GM21576 (cell line): ENCODE measurements at regions not wholly inside any gene's neighbourhood (a gene's known extent, or its start where the extent isn't known, plus 50 kb on each side); places are given as distances from the start of the nearest gene placed in this dataset.

Source experiments
- ATAC-seq: cut with Tn5 transposase; IDR thresholded peaks from one replicate; pipeline ENCODE4 v1.9.1; 2021; ENCODE audit warnings: mild to moderate bottlenecking, moderate library complexity; ENCODE audit not compliant: unreplicated experiment

- no peak for ATAC-seq
Measured at GRCh38 chr12:91432089-91432488, 249.5 kb upstream of the DCN start.

- no peak for ATAC-seq
Measured at GRCh38 chr12:91424506-91424905, 241.9 kb upstream of the DCN start.

- ATAC-seq = no peak
Measured at GRCh38 chr12:91423693-91424050, 241.1 kb upstream of the DCN start.

GRCh38 chr12:91422811-91423692, 240.4 kb upstream of the DCN start:
- ATAC-seq = no peak

- no peak for ATAC-seq
Measured at GRCh38 chr12:91422127-91422526, 239.5 kb upstream of the DCN start.

GRCh38 chr12:91419809-91420208, 237.2 kb upstream of the DCN start:
- ATAC-seq = no peak

- no peak for ATAC-seq
Measured at GRCh38 chr12:91418221-91419090, 235.8 kb upstream of the DCN start.

GRCh38 chr12:91417650-91418049, 235.0 kb upstream of the DCN start:
- ATAC-seq = no peak

GRCh38 chr12:91414636-91415035, 232.0 kb upstream of the DCN start:
- no peak for ATAC-seq

GRCh38 chr12:91413581-91414546, 231.2 kb upstream of the DCN start:
- no peak for ATAC-seq

GRCh38 chr12:91406920-91407341, 224.3 kb upstream of the DCN start:
- no peak for ATAC-seq

GRCh38 chr12:91404441-91404840, 221.8 kb upstream of the DCN start:
- no peak for ATAC-seq

- ATAC-seq = no peak
Measured at GRCh38 chr12:91401190-91401589, 218.6 kb upstream of the DCN start.

GRCh38 chr12:91400271-91400670, 217.7 kb upstream of the DCN start:
- no peak for ATAC-seq

- no peak for ATAC-seq
Measured at GRCh38 chr12:91397866-91398532, 215.4 kb upstream of the DCN start.

GRCh38 chr12:91396293-91396692, 213.7 kb upstream of the DCN start:
- ATAC-seq = no peak

- ATAC-seq = no peak
Measured at GRCh38 chr12:91395628-91396135, 213.1 kb upstream of the DCN start.

- no peak for ATAC-seq
Measured at GRCh38 chr12:91394903-91395302, 212.3 kb upstream of the DCN start.

GRCh38 chr12:91388573-91388972, 206.0 kb upstream of the DCN start:
- ATAC-seq = no peak
